Adrenal gland (tissue), 5 donors: ENCODE measurements at regions not wholly inside any gene's neighbourhood (a gene's known extent, or its start where the extent isn't known, plus 50 kb on each side); places are given as distances from the start of the nearest gene placed in this dataset.

Experiments used
- CTCF ChIP-seq, 6 experiments: fragments of 450-650 bp in 4 of 6; fragments of 200-600 bp in 2 of 6; sonication (generic) in 1 of 6; IDR thresholded peaks; 1 replicate in 5 of 6; 2 replicates in 1 of 6; pipeline versions ENCODE4 v1.5.1 to v1.8.0; 2016 to 2021; ENCODE audit warnings: antibody characterized with exemption in 6 of 6, mild to moderate bottlenecking in 2 of 6, moderate library complexity in 1 of 6
- POLR2A ChIP-seq, 2 donors: fragments of 450-650 bp; IDR thresholded peaks; one replicate each; pipeline ENCODE4 v1.6.1; 2017; ENCODE audit warnings: antibody characterized with exemption in 2 of 2, mild to moderate bottlenecking in 2 of 2, moderate library complexity in 1 of 2
- donor health status: DM: no; HTN: no; CAD: no.

- no peak for TF ChIP-seq POLR2A (IDR thresholded peaks at IDR 0.05)
- TF ChIP-seq CTCF (IDR thresholded peaks at IDR 0.05), result no peak
These were observed 355.8 kb upstream of the C2CD4B start for GRCh38 chr15:62520887-62521286.
